Gastroesophageal sphincter (tissue), 4 donors: ENCODE measurements at regions not wholly inside any gene's neighbourhood (a gene's known extent, or its start where the extent isn't known, plus 50 kb on each side); places are given as distances from the start of the nearest gene placed in this dataset.

ENCODE experiments used
- ATAC-seq: fragments of 150-250 bp; one replicate; pipeline ENCODE4 v1.9.1; 2016; ENCODE audit warnings: mild to moderate bottlenecking, moderate library complexity
- H3K27ac ChIP-seq, 4 donors: fragments of 200-600 bp; sonication (generic) in 3 of 4; 1 replicate in 3 of 4; 2 replicates in 1 of 4; pipeline ENCODE4 v1.5.1; 2016 to 2019
- H3K27me3 ChIP-seq: fragments of 200-600 bp; sonication (generic); one replicate; pipeline ENCODE4 v1.5.1; 2019
- H3K36me3 ChIP-seq, 2 donors: fragments of 200-600 bp; sonication (generic); one replicate each; pipeline ENCODE4 v1.5.1; 2019; ENCODE audit warnings: control low read depth in 1 of 2
- H3K4me1 ChIP-seq, 3 donors: fragments of 200-600 bp; sonication (generic); 1 replicate in 2 of 3; 2 replicates in 1 of 3; pipeline ENCODE4 v1.5.1; 2016 to 2019; ENCODE audit warnings: control low read depth in 2 of 3
- H3K4me3 ChIP-seq, 2 donors: fragments of 200-600 bp; sonication (generic); one replicate each; pipeline ENCODE4 v1.5.1; 2019; ENCODE audit warnings: mild to moderate bottlenecking in 1 of 2, moderate library complexity in 1 of 2
- H3K9me3 ChIP-seq, 3 donors: fragments of 200-600 bp; sonication (generic); one replicate each; pipeline ENCODE4 v1.5.1; 2017 to 2019; ENCODE audit warnings: control low read depth in 2 of 3
- EP300 ChIP-seq: sonication (generic); formaldehyde crosslinking; IDR thresholded peaks from one replicate; pipeline ENCODE4 v1.6.1; 2017; ENCODE audit warnings: antibody characterized with exemption, mild to moderate bottlenecking
- POLR2A ChIP-seq, 2 donors: fragments of 450-650 bp; IDR thresholded peaks; one replicate each; pipeline ENCODE4 v1.6.1; 2017; ENCODE audit warnings: antibody characterized with exemption in 2 of 2, mild to moderate bottlenecking in 2 of 2, moderate library complexity in 1 of 2
- POLR2AphosphoS5 ChIP-seq: sonication (generic); formaldehyde crosslinking; IDR thresholded peaks from one replicate; pipeline ENCODE4 v1.6.1; 2017; ENCODE audit warnings: antibody characterized with exemption
- WGBS, 2 donors: methylation state at CpG; one replicate each; pipeline ENCODE4 v1.1.5; 2018; ENCODE audit warnings: low coverage in 1 of 2; 5-methylcytosine and 5-hydroxymethylcytosine counted together
- TF ChIP-seq, protein P1 (sequence below), 4 experiments: fragments of 200-600 bp in 2 of 4; fragments of 450-650 bp in 2 of 4; sonication (generic) in 1 of 4; IDR thresholded peaks; one replicate each; pipeline ENCODE4 v1.5.1; 2017 to 2019; ENCODE audit warnings: antibody characterized with exemption in 4 of 4, mild to moderate bottlenecking in 2 of 4, moderate library complexity in 2 of 4

DNA sequence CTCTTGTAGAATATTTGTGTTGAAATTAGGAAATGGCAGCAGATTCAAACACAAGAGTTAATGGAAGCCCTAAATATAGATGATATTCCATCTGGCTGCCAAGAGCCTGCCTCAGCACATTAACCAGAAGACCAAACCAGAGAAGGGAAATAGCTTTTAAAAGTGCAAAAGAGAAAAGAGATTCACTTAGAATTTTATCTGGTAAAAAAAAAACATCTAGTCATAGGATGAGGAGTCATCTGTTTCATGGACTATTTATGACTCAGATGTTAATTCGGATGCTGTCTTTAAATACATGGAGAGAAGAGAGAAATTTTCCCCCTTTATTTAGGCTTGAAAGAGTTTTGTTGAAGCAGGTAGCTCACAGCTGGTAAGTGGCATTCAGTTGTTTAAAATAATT is 201.6 kb upstream of the NUDT4 start:
- Histone ChIP-seq H3K36me3 (no peaks in the 10 kb centered on the region), H3K4me1 (peaks cover 21 to 83% (median 23%) of the 10 kb centered on the region in 3 donors), H3K27me3 (no peaks in the 10 kb centered on the region), H3K27ac (peak overlapping the region; percentile 34 to 88 (median 82)), H3K9me3 (no peaks in the 10 kb centered on the region), H3K4me3 (no peak overlapping the region)
- no peak for TF ChIP-seq POLR2A (IDR thresholded peaks at IDR 0.05)
- TF ChIP-seq EP300, result no peak
- no peak for TF ChIP-seq POLR2AphosphoS5
- TF ChIP-seq, protein P1, sequence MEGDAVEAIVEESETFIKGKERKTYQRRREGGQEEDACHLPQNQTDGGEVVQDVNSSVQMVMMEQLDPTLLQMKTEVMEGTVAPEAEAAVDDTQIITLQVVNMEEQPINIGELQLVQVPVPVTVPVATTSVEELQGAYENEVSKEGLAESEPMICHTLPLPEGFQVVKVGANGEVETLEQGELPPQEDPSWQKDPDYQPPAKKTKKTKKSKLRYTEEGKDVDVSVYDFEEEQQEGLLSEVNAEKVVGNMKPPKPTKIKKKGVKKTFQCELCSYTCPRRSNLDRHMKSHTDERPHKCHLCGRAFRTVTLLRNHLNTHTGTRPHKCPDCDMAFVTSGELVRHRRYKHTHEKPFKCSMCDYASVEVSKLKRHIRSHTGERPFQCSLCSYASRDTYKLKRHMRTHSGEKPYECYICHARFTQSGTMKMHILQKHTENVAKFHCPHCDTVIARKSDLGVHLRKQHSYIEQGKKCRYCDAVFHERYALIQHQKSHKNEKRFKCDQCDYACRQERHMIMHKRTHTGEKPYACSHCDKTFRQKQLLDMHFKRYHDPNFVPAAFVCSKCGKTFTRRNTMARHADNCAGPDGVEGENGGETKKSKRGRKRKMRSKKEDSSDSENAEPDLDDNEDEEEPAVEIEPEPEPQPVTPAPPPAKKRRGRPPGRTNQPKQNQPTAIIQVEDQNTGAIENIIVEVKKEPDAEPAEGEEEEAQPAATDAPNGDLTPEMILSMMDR (IDR thresholded peaks at IDR 0.05), result no peak
- WGBS, 2 donors, result 5 to 12% methylated on average over 1 of the region's 1 CpG
- no peak for ATAC-seq

DNA sequence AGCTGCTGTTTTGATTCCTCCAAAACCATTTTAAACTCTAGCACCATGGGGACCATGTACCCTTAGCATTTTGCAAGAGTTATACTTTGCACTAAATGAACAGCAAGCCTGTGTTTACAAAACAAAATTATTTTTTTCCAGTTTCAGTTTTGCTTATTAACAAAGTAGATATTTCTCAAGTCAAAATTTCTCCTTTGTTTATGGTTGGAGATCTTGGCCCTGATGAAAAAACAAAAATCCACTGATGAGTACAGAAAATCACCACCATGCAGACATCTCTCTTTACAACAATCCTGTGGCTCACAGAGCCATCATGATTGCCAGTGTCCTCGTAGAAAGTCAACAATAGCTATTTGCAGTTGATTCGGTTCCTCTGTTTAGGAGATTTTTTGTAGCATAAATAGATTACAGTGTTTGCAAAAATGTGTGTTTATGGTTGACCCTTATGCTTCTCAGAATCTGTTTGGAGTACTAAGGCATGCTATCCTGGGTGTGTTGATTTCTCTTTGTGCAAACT is 201.1 kb upstream of the NUDT4 start:
- Histone ChIP-seq H3K36me3 (no peaks in the 10 kb centered on the region), H3K4me1 (peaks cover 21 to 87% (median 24%) of the 10 kb centered on the region in 3 donors), H3K27me3 (no peaks in the 10 kb centered on the region), H3K27ac (peak overlapping the region; percentile 34 to 88 (median 82)), H3K9me3 (no peaks in the 10 kb centered on the region), H3K4me3 (no peak overlapping the region)
- WGBS, 2 donors, result 16 to 20% methylated on average over 1 to 2 of the region's 2 CpGs
- ATAC-seq, result no peak
- TF ChIP-seq, protein P1 (IDR thresholded peaks at IDR 0.05), result no peak
- TF ChIP-seq POLR2AphosphoS5 (no peak), EP300 (no peak), POLR2A (IDR thresholded peaks at IDR 0.05) (no peak)

DNA sequence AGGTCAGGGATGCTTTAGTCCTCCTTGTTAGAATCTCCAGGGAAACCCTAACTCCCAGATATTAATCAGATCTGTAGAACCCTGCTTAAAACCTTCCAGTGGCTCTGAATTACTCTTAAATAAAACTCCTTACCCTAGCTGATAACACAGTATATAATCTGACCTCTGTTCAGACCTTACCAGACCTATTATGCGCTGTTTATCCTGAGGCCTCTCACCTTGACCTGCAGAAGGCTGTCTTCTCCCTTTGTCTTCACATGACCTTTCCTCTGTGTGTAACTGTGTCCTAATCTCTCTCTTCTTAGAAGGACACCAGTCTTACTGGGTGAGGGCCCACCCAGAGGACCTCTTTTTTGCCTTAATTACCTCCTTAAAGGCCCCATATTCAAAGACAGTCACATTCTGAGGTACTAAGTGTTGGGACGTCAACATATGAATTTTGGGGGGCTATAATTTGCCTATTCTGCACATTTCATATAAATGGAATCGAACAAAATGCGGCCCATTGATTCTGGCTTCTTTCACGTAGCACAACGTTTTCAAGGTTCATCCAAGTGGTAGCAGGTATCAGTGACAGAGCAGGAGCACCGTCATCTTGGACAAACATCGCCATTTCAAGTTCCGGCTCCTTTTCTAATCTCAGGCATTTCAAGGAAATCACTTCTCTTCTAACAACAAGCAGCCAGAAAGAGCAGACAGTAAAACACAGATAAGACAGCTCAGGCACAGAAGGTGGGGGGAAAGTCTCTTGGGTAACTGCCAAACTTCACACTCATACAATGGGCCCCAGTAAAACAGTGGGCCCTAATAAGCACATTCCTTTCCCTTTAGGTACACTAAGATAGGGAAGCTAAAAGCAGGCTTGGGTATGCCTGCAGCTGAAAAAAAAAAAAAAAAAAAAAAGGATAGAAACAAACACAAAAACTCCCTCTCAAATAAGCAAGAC is 200.2 kb upstream of the NUDT4 start:
- no peaks in the 10 kb centered on the region for H3K36me3 ChIP-seq
- peak overlapping the region; percentile 34 to 88 (median 82) for H3K27ac ChIP-seq
- no peak for ATAC-seq
- no peak overlapping the region for H3K4me3 ChIP-seq
- 67 to 92% methylated on average over 4 to 9 of the region's 9 CpGs for WGBS, 2 donors
- peaks cover 21 to 94% (median 28%) of the 10 kb centered on the region in 3 donors for H3K4me1 ChIP-seq
- TF ChIP-seq POLR2AphosphoS5, result no peak
- H3K9me3 ChIP-seq, result no peaks in the 10 kb centered on the region
- H3K27me3 ChIP-seq, result no peaks in the 10 kb centered on the region

DNA sequence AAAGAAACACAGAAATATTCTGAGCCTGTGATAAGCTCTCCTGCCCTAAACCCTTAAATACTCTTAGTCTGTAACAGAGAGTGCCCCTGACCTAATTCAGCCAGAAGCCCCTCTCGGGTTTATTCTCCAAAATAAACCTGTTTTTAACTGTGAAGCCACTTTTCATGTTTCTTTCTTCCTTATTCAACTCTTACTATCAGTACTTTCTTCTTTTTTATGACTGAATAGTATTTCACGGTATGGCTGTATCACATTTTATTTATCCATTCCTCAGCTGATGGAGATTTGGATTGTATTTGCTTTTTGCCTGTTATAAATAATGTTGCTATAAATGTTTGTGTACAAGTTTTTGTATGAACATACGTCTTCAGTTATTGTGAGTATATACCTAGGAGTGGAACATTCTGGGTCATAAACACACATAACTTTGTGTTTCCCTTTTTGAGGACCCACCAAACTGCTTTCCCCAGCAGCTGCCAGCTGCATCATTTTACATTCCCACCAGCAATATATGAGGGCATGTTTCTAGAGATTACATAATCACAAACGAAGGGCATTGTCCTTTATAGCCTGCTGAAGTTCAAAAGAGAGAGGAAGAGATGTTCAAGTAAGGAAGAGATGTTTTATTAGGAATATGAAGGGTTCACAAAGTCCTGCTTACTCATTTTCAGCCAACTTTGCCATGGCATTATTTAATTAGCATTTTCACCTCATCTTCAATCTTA is 199.4 kb upstream of the NUDT4 start:
- TF ChIP-seq, protein P1 (IDR thresholded peaks at IDR 0.05), result no peak
- TF ChIP-seq EP300 (no peak), POLR2A (IDR thresholded peaks at IDR 0.05) (no peak), POLR2AphosphoS5 (no peak)
- H3K27me3 ChIP-seq, result no peaks in the 10 kb centered on the region
- ATAC-seq, result no peak
- no peak overlapping the region for H3K4me3 ChIP-seq
- peak overlapping the region; percentile 34 to 88 (median 76) for H3K27ac ChIP-seq
- no peaks in the 10 kb centered on the region for H3K36me3 ChIP-seq
- no peaks in the 10 kb centered on the region for H3K9me3 ChIP-seq
- peaks cover 21 to 94% (median 28%) of the 10 kb centered on the region in 3 donors for H3K4me1 ChIP-seq
- WGBS, 2 donors, result 76 to 89% methylated on average over 4 of the region's 4 CpGs

DNA sequence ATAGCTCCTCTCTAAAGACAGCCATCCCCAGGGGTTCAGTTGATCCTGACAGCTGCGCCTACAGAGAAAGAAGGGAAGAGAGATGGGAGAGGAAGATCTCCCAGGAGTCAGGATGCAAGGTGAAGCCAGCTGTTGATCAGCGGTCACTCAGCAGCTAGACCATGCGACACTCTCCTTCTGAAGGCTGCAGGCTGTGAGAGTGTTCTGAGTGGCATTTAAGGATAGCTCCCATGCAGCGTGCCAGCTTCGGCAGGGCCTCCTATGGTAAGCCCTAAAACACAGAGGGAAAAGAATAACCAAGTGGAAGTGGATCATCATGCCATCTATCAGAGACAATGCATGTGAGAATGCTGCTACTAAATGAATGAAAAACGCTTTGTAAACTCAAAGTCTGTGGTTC is 197.9 kb upstream of the NUDT4 start:
- no peak overlapping the region for H3K4me3 ChIP-seq
- ATAC-seq, result no peak
- no peak for TF ChIP-seq POLR2AphosphoS5
- TF ChIP-seq, protein P1 (IDR thresholded peaks at IDR 0.05), result no peak
- no peak for TF ChIP-seq EP300
- TF ChIP-seq POLR2A (IDR thresholded peaks at IDR 0.05), result no peak
- 79 to 90% methylated on average over 5 to 6 of the region's 6 CpGs for WGBS, 2 donors
- no peaks in the 10 kb centered on the region for H3K9me3 ChIP-seq
- no peaks in the 10 kb centered on the region for H3K36me3 ChIP-seq
- H3K27me3 ChIP-seq, result no peaks in the 10 kb centered on the region
- peaks cover 14 to 94% (median 26%) of the 10 kb centered on the region in 3 donors for H3K4me1 ChIP-seq
- peak overlapping the region; percentile 16 to 88 (median 76) for H3K27ac ChIP-seq
